Breast epithelium (tissue), 4 donors: ENCODE measurements at regions not wholly inside any gene's neighbourhood (a gene's known extent, or its start where the extent isn't known, plus 50 kb on each side); places are given as distances from the start of the nearest gene placed in this dataset.

Source experiments
- DNase-seq, 2 donors: peaks; one replicate each; pipeline ENCODE4 v3.0.0-alpha.2; 2019; ENCODE audit warnings: low spot score in 2 of 2
- H3K27ac ChIP-seq, 2 donors: fragments of 200-600 bp; sonication (generic) in 1 of 2; one replicate each; pipeline ENCODE4 v1.5.1; 2016 to 2019; ENCODE audit warnings: mild to moderate bottlenecking in 1 of 2
- H3K27me3 ChIP-seq, 2 donors: fragments of 200-600 bp; sonication (generic) in 1 of 2; one replicate each; pipeline versions ENCODE4 v1.5.1 to v1.6.0; 2017 to 2019; ENCODE audit warnings: control low read depth in 1 of 2, mild to moderate bottlenecking in 1 of 2
- H3K36me3 ChIP-seq: fragments of 200-600 bp; one replicate; pipeline ENCODE4 v1.5.1; 2019
- H3K4me1 ChIP-seq, 2 donors: fragments of 200-600 bp; sonication (generic); one replicate each; pipeline ENCODE4 v1.5.1; 2016 to 2019; ENCODE audit warnings: control low read depth in 1 of 2
- H3K4me3 ChIP-seq, 3 donors: fragments of 200-600 bp; sonication (generic); 1 replicate in 2 of 3; 2 replicates in 1 of 3; pipeline ENCODE4 v1.5.1; 2016 to 2019; ENCODE audit warnings: mild to moderate bottlenecking in 3 of 3, moderate library complexity in 2 of 3
- H3K9me3 ChIP-seq, 2 donors: fragments of 200-600 bp; sonication (generic) in 1 of 2; one replicate each; pipeline ENCODE4 v1.5.1; 2016 to 2019; ENCODE audit warnings: control low read depth in 1 of 2
- CTCF ChIP-seq, 3 donors: fragments of 450-650 bp; IDR thresholded peaks; one replicate each; pipeline ENCODE4 v1.5.1; 2016 to 2017; ENCODE audit warnings: antibody characterized with exemption in 3 of 3, mild to moderate bottlenecking in 3 of 3, moderate library complexity in 3 of 3
- POLR2A ChIP-seq: fragments of 450-650 bp; IDR thresholded peaks from one replicate; pipeline ENCODE4 v1.6.1; 2016; ENCODE audit warnings: antibody characterized with exemption, mild to moderate bottlenecking, moderate library complexity
- POLR2AphosphoS5 ChIP-seq, 3 donors: sonication (generic); formaldehyde crosslinking; IDR thresholded peaks; one replicate each; pipeline ENCODE4 v1.6.1; 2017; ENCODE audit warnings: antibody characterized with exemption in 3 of 3
- intact Hi-C: fragments of 100-400 bp; cut with DNase I; formaldehyde crosslinking; loops from one replicate; pipeline ENCODE4 v1.15.1; 2023; ENCODE audit warnings: low total_unique reads

DNA sequence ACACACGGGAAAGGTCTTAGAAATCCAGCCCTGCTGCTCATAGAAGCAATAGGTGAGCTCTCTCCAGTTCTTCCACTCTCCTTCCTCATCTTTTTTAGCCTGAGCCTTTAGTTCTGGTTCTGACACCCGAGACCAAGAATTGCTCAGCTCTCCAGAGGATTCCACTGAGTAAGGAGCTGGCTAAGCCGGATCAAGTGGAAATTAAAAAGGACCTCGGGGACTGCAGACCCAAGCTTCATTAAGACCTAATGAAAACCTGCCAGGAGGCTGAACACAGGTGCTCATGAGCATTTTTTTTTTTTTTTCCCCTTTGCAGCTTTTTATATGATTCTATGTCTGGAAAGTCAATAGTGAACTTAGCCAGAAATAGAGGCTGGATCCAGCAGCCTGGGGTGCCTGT lies 1176.0 kb upstream of the AUTS2 start:
- Histone ChIP-seq H3K4me3 (no peak overlapping the region), H3K27ac (no peak overlapping the region), H3K4me1 (no peaks in the 10 kb centered on the region), H3K27me3 (no peaks in the 10 kb centered on the region), H3K9me3 (no peaks in the 10 kb centered on the region), H3K36me3 (no peaks in the 10 kb centered on the region)
- intact Hi-C loops, result no loop called here
- DNase-seq, result no peak
- no peak for TF ChIP-seq POLR2AphosphoS5 (IDR thresholded peaks at IDR 0.05)

GRCh38 chr7:68423356-68423755 lies 1174.9 kb upstream of the AUTS2 start:
- H3K27me3 ChIP-seq, result no peaks in the 10 kb centered on the region
- no peak overlapping the region for H3K4me3 ChIP-seq
- no peaks in the 10 kb centered on the region for H3K9me3 ChIP-seq
- H3K27ac ChIP-seq, result no peak overlapping the region
- no peak for DNase-seq
- no peak for TF ChIP-seq CTCF (IDR thresholded peaks at IDR 0.05)
- no peak for TF ChIP-seq POLR2AphosphoS5 (IDR thresholded peaks at IDR 0.05)
- TF ChIP-seq POLR2A, result no peak
- no peaks in the 10 kb centered on the region for H3K4me1 ChIP-seq
- intact Hi-C loops, result no loop called here
- no peaks in the 10 kb centered on the region for H3K36me3 ChIP-seq

GRCh38 chr7:68424658-68425297 lies 1173.5 kb upstream of the AUTS2 start:
- Histone ChIP-seq H3K4me3 (no peak overlapping the region), H3K4me1 (no peaks in the 10 kb centered on the region), H3K27ac (no peak overlapping the region), H3K9me3 (no peaks in the 10 kb centered on the region), H3K27me3 (no peaks in the 10 kb centered on the region), H3K36me3 (no peaks in the 10 kb centered on the region)
- intact Hi-C loops, result no loop called here
- TF ChIP-seq POLR2A (no peak), CTCF (IDR thresholded peaks at IDR 0.05) (no peak), POLR2AphosphoS5 (IDR thresholded peaks at IDR 0.05) (no peak)
- DNase-seq, result no peak

DNA sequence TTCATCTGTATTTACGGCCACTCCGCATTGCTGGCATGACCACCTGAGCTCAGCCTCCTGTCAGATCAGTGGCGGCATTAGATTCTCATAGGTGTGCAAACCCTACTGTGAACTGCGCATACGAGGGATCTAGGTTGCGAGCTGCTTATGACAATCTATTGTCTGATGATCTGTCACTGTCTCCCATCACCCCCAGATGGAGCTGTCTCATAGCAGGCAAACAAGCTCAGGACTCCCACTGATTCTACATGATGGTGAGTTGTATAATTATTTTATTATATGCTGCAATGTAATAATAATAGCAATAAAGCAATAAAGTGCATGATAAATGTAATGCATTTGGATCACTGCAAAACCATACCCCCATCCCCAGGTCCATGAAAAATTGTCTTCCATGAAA lies 1172.9 kb upstream of the AUTS2 start:
- no peak overlapping the region for H3K27ac ChIP-seq
- TF ChIP-seq POLR2AphosphoS5 (IDR thresholded peaks at IDR 0.05) (no peak), CTCF (IDR thresholded peaks at IDR 0.05) (no peak), POLR2A (no peak)
- intact Hi-C loops, result no loop called here
- no peaks in the 10 kb centered on the region for H3K36me3 ChIP-seq
- no peaks in the 10 kb centered on the region for H3K27me3 ChIP-seq
- H3K9me3 ChIP-seq, result no peaks in the 10 kb centered on the region
- H3K4me3 ChIP-seq, result no peak overlapping the region
- DNase-seq, result no peak
- H3K4me1 ChIP-seq, result no peaks in the 10 kb centered on the region

DNA sequence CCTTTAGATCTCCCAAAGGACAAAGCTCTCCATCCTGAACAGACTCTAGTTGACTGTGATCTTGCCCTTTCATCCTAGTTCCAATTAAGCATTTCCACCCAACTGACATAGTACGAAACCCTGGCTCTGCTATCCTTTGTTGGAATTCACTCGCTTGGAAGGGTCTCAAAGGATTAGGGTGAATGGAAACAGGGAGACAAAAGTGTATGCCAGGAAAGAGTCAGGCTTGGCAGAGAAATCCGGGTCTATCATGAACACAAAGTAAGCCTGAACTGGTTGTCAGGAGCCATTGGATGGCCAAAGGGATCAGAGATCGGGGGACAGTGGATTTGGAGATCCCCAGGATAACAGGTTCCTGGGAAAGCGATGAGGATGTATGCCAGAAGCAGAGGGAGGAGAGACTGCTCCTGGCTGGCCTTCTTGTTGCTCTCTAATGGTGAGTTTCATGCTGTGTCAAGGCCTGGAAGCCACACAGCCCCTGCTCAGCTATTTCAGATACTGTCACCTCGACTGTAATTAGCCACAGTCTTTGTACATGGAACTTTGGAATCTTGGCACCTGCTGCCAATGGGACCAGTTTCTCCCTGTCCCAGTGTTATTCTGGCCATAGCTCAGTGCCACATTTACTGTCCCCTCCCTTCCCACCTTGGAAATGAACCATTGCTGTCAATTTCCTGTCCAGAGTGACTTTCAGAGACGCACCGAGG lies 1168.7 kb upstream of the AUTS2 start:
- no peak for DNase-seq
- no peaks in the 10 kb centered on the region for H3K9me3 ChIP-seq
- no peaks in the 10 kb centered on the region for H3K36me3 ChIP-seq
- H3K4me1 ChIP-seq, result no peaks in the 10 kb centered on the region
- TF ChIP-seq CTCF (IDR thresholded peaks at IDR 0.05) (no peak), POLR2AphosphoS5 (IDR thresholded peaks at IDR 0.05) (no peak), POLR2A (no peak)
- H3K27me3 ChIP-seq, result no peaks in the 10 kb centered on the region
- intact Hi-C loops, result loop anchor here (2.0 kb wide), 1 partner anchor 23 kb away; no protein-coding TSS in a partner anchor
- no peak overlapping the region for H3K27ac ChIP-seq
- no peak overlapping the region for H3K4me3 ChIP-seq
